GM18505 (cell line): ENCODE measurements at regions not wholly inside any gene's neighbourhood (a gene's known extent, or its start where the extent isn't known, plus 50 kb on each side); places are given as distances from the start of the nearest gene placed in this dataset.

Experiments used
- ATAC-seq: cut with Tn5 transposase; IDR thresholded peaks from one replicate; pipeline ENCODE4 v1.9.1; 2021; ENCODE audit not compliant: unreplicated experiment
- POLR2A ChIP-seq: IDR thresholded peaks from 4 replicates; pipeline ENCODE4 v1.6.1; 2011; ENCODE audit warnings: borderline replicate concordance; ENCODE audit not compliant: insufficient read depth, insufficient read length; ENCODE audit errors: extremely low read depth

DNA sequence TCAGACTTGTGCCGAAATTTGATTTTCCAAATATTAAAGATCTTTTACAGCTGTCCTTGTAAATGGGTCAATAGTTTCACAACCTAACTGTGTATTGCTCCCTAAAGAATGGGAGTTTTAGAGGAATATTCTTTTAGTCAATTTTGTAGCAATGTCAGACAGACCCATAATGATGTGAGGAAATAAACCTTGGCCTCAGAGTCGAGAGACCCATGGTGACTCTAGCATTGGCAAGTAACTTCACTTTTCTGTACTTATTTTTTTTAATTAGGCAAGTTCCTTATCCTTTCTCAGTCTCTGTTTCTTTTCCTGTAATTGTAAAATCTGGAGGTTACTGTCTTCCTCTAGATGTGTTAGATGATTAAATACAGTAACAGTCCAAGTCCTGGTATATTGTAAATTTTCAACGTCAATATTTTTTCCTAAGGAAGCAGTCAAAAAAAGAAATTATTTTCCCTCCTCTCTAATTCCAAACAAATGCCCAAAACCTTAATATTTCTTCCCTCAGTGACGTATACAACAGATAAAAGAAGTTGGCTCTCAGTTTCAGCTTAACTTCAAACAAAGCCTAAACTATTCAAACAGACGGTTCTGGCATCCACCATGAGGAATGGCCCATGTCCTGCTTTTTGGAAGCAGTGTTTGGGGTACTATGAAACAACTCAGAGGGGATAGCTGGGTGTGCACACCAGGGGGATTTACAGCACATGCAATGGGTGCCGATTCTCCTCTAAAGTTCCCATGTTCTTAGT lies 466.7 kb downstream of the TNS1 start:
- no peak for ATAC-seq
- TF ChIP-seq POLR2A = no peak

DNA sequence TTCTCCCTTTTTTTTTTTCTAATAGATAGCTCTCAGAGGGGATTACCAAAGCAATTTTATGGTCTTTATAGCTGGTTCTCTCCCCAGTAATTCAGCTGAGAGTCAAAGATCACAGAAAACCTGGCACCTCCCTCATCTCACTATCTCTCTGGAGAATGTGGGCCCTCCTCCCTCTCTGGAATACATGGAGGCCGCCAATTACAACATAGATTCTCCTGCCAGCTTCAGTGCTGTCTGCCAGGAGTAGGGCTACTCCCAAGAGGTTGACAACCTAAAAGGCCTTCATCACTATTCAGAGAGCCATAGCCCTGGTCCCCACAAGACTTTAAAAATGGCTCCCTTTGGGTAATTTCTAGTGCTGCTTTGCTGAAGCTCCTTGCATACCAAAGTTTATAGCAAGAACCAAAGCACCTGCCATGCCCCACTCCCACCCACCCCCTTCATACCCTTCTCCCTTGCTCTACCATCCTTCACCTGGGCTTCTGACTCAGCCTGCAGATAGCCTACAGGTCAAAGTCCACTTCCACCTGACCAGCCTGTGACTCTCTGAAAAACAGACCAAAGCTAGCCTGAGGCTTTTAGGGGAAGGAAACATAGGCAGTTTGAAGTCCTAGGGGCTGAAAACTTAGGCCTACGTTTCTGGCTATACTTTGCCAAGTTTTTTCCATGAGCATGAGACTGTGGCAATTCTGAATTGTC lies 472.3 kb downstream of the TNS1 start:
- TF ChIP-seq POLR2A = no peak
- ATAC-seq = no peak

DNA sequence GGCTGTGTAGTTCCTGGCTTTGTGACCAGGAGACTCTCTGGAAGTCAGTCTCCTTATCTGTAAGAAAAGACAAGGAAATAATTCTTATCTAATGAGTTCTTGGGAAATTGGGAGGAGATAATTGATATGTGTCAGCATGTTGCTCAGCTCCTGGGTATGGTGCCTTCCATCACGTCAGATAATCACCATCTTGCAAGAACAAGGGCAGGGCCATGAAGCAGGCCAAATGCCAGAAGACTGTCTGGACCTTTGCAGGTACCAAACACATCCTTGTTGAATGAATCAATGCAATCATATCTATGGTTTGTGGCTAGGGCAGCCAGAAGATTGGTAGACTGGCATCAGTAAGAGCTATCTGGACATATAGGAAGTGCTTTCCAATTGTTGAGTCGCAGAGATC lies 473.5 kb downstream of the TNS1 start:
- ATAC-seq = no peak
- TF ChIP-seq POLR2A = no peak

DNA sequence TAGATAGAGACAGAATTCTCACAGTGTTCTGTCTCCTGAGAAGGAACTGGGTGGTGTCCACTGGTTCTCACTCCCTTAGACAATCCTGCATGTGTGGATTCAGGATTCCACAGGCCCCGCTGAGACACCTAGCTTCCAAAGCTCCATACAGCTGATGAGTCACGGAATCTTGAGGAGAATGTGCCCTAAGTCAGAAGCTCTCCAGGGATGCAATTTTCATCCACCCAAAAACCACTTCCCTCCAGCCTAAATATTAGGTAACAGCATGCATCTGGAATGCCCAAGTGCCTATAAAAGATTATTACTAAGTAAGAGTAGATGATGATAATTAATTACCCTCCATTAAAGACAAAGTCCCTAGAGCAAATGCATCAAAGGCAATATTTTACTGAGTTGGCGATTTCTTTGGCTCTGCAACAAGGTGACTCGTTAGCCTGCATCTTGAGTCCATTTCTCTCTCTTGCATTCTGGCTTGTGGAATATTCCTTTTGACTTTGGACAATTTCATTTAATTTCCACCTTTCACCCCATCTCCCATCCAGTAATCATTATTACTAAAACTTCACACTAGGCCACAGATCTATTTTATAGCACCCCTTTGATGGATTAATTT lies 475.1 kb downstream of the TNS1 start:
- TF ChIP-seq POLR2A = no peak
- no peak for ATAC-seq

DNA sequence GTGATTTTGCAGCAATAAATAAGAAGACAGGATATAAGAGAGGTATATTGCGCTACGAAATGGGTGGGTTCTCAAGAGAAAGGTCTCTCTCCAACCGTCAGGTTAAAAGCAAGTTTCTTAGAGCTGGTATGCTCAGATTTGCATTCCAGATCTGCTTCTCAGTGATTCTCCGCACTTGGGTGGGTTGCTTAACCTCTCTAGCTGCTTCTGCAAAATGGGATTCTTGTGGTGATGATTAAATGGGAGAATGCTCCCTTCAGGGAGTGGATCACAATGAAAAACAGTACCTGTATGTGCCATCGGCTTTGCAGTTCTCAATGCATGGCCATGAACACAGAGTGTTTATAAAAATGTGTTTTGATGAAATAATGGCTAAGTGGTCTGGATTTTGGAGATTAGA lies 477.7 kb downstream of the TNS1 start:
- no peak for ATAC-seq
- no peak for TF ChIP-seq POLR2A

DNA sequence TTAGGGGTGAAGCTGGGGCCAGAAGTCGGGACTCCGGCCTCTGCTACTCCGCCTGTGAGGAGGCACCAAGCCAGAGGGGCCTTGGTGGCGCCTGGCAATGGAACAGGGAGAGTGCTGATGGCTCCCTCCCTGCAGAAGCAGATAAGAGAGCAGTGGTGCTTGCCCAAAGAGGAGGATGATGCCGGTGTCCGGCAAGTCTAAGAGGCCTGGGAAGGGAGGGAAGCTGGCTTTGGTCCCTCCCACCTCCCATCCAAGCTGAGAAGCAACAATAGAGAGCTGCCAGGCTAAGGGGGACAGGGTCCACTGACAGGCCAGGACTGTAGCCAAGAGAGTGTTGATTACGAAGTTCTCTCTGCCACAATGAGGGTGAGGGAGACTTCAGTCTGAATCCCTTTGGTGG lies 479.5 kb downstream of the TNS1 start:
- no peak for TF ChIP-seq POLR2A
- no peak for ATAC-seq

DNA sequence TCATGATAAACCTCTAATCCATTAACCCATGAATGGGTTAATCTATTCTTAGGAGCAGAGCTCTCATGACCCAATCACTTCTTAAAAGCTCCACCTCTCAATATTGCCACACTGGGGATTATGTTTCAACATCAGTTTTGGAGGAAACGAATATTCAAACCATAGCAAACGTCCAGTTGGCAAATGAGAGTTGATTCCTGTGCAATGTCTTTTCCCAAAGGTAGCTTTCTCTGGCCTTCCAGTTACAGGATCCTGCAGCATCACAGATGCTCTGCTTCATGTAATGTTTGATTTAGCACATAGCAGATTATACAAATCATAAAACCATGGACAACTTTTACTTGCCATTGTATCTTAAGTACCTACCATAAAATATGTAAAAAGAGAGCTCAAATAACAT lies 481.0 kb downstream of the TNS1 start:
- no peak for ATAC-seq
- no peak for TF ChIP-seq POLR2A

DNA sequence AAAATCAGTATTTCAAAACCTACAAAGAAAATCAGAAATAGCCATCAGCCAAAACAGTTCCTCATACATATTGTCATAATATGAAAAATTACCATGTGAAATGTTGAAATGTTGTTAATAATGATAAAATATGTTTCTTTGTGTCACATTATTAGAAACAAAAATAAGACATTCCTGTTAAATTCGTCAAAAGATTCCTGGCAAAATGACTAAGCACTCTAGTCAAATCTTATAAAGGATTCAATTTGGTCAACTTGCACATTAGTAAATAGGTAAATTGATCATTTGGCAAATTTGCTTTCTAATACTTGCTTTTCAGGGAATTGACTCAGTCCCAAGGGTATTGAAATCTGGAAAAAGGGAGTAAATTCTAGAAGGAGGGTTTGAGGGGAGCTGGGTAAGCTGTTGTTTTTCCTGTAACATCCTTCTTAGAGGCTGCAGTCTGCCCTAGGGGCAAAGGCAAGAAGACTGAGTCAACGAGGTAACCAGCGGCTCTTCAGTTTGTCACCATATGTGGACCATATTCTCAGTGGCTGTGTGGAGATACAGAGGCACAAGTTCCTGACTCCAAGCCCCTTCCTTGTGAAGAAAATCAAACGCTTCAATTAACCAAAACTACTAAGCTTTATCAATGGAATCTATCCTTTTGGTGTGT lies 482.3 kb downstream of the TNS1 start:
- TF ChIP-seq POLR2A = no peak
- ATAC-seq = no peak

DNA sequence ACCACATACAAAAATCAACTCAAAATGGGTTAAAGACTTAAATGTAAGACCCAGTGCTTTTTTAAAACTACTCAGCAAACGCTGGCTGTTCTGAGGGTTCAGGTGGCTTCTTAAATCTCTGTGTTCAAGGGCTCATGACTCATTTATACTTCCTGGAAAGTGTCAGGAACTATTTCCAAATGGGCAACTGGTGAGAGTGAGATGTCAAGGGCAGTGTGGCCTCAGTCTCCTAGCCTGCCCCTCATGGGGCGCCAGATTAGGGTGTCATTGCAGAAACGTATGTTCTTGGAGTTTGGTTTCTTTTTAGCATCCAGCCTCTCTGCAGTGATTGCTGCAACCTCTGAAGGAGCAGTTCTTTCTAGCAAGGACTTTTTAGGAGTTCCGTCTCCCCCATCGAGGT lies 485.4 kb downstream of the TNS1 start:
- no peak for TF ChIP-seq POLR2A
- no peak for ATAC-seq

DNA sequence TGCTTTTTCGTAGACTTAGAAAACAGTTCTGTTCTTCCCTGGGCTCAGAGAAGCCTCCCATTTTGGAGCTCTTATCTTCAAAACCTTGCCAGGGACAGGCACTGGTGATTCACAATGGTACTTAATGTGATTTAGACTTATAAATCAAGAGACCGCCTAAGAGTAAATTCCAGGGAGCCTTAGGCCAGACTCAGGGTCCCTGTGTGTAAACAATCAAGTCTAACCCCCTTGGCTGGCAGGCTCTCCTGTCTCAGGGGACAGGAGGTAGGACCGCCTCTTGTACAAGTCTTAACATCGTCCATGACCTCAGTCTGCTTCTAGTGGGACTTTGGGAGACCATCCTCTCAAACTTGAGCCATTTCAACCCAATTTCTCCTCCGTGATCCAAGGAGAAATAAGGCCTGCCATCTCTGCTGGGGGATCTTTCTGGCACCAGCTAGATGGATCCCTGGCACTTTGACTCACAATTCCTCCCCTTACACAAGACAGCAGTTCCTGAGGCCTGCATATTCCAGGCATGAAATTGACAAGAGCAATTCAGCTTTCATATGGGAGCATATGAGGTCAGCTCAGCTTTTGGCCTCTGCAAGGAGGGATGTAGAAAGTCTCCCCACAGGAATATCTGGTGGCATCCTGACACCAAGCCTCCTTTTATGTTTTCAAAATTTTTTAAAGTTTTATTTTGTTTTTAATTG lies 487.0 kb downstream of the TNS1 start:
- TF ChIP-seq POLR2A = no peak
- no peak for ATAC-seq

DNA sequence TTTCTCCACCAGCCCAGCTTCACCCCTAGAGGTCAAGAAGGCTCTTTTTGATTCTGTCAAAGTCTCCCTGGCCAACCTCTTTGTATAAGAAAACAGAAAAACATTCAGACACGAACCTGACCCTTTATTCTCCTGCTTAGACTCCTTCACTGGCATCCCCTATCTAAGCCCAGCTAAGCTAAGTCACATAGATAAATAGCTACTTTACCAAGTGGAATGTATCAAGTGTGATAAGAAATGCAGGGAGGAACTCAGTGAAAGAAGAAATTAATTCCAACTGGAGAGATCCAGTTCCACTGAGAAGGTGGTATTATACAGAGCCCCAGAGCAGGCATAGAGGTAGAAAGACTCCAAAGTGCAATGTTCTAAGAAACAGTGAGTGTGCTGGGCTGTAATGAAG lies 489.5 kb downstream of the TNS1 start:
- no peak for ATAC-seq
- TF ChIP-seq POLR2A = no peak

DNA sequence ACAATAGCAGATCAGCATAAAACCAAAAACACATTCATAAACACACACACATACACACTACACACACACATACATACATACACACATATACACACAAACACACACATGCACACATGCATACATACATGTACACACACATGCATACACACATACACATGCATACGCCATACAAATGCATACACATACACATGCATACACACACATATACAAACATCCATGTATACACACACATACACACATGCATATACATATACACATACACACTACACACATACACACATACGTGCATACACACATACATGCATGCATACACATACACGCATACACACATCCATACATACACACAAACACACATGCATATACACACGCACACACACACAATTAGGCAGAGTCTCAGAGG lies 490.1 kb downstream of the TNS1 start:
- no peak for TF ChIP-seq POLR2A
- no peak for ATAC-seq

DNA sequence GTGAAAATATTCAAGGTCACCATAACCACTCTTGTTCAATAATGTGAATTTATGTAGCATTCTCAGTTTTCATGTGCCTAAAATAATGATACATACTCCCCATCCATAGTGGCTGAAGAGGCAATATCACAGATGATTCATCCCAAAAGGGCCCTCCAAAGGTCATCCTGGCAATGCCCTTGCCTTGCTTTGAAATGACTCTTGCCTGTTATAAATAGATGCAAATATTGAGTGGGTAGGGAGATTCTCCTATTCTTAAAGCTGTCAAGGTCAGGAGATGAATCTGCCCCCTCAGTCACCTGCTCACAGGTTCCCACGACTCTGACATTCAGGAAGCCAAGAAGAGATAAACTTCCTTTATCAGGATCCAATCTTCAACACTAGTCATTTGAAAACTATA lies 490.5 kb downstream of the TNS1 start:
- TF ChIP-seq POLR2A = no peak
- ATAC-seq = no peak
